Neural cell (in vitro differentiated cells): ENCODE measurements at regions not wholly inside any gene's neighbourhood (a gene's known extent, or its start where the extent isn't known, plus 50 kb on each side); places are given as distances from the start of the nearest gene placed in this dataset.

ENCODE experiments used
- MXI1 ChIP-seq: fragments of 450-650 bp; conservative IDR thresholded peaks from 2 replicates; pipeline ENCODE4 v1.6.1; 2014; ENCODE audit warnings: antibody characterized with exemption, mild to moderate bottlenecking; ENCODE audit not compliant: poor library complexity, severe bottlenecking
- POLR2AphosphoS5 ChIP-seq: IDR thresholded peaks from 2 replicates; pipeline ENCODE4 v1.6.1; 2012

DNA sequence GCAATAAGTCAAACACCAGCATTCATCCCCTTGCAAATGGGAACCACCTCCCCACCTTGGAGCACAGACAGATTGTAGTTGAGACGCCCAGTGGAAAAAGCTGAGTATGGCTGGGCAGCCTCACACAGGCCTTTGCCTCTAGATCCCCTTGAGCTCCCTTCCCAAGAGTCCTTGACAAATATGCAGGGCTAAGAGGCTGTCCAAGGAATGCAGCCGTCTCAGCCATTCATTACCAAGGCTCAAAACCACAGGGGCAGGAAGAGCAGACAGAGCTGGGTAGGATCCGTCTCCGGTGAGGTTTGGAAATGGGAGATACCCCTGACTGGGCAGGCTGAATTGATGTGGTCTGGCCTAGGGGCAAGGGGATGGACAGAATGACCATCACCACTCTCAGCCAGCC is 557.1 kb downstream of the TNS1 start:
- TF ChIP-seq POLR2AphosphoS5 (no peak), MXI1 (no peak)
